Cardiac fibroblast (primary cell): ENCODE measurements at regions not wholly inside any gene's neighbourhood (a gene's known extent, or its start where the extent isn't known, plus 50 kb on each side); places are given as distances from the start of the nearest gene placed in this dataset.
"Not testable (repeated sequence)": the region's sequence is repeated elsewhere in the genome, so short reads cannot be mapped to it uniquely, and the experiment has no call there.

Experiments used
- DNase-seq, 2 donors: peaks; one replicate each; pipeline versions ENCODE4 v3.0.0 to v3.0.0-alpha.2; 2010; ENCODE audit warnings: low read depth in 2 of 2
- H3K4me3 ChIP-seq, 2 donors: replicated peaks in 1 of 2; 1 replicate in 1 of 2; 2 replicates in 1 of 2; pipeline ENCODE4 v1.5.1; 2011; ENCODE audit warnings: low read depth in 2 of 2, low read length in 2 of 2, mild to moderate bottlenecking in 2 of 2, moderate library complexity in 1 of 2
- CTCF ChIP-seq: IDR thresholded peaks from one replicate; pipeline ENCODE4 v1.5.1; 2011; ENCODE audit warnings: low read depth, mild to moderate bottlenecking, low read length, inconsistent platforms

DNA sequence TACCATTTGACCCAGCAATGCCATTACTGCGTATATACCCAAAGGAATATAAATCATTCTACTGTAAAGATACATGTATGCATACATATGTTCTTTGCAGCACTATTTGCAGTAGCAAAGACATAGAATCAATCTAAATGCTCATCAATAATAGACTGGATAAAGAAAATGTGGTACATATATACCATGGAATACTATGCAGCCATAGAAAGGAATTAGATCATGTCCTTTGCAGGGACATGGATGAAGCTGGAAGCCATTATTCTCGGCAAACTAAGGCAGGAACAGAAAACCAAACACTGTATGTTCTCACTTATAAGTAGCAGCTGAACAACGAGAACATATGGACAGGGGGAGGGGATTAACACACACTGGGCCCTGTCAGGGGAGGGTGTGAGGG, 54.8 kb upstream of the ZNF30 start:
- not testable (repeated sequence) for DNase-seq, H3K4me3 ChIP-seq

GRCh38 chr19:34867631-34868030, 59.1 kb upstream of the ZNF30 start:
- no peak for TF ChIP-seq CTCF
- DNase-seq, result no peak

GRCh38 chr19:34865225-34865624, 61.5 kb upstream of the ZNF30 start:
- H3K4me3 ChIP-seq, DNase-seq: not testable (repeated sequence)

More at GRCh38 chr19:34867631-34868030, 59.1 kb upstream of the ZNF30 start:
- no peak overlapping the region for H3K4me3 ChIP-seq

DNA sequence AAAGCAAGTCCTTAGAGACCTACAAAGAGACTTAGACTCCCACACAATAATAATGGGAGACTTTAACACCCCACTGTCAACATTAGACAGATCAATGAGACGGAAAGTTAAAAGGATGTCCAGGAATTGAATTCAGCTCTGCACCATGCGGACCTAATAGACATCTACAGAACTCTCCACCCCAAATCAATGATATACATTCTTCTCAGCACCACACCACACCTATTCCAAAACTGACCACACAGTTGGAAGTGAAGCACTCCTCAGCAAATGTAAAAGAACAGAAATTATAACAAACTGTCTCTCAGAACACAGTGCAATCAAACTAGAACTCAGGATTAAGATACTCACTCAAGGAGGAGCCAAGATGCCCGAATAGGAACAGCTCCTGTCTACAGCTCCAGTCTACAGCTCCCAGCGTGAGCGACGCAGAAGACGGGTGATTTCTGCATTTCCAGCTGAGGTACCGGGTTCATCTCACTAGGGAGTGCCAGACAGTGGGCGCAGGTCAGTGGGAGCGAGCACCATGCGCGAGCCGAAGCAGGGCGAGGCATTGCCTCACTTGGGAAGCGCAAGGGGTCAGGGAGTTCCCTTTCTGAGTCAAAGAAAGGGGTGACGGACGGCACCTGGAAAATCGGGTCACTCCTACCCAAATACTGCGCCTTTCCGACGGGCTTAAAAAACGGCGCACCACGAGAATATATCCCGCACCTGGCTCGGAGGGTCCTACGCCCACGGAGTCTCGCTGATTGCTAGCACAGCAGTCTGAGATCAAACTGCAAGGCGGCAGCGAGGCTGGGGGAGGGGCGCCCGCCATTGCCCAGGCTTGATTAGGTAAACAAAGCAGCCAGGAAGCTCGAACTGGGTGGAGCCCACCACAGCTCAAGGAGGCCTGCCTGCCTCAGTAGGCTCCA, 66.6 kb upstream of the ZNF30 start:
- not testable (repeated sequence) for DNase-seq
- peak overlapping the region; percentile 21 to 28 for H3K4me3 ChIP-seq

- H3K4me3 ChIP-seq, DNase-seq: not testable (repeated sequence)
Observed at GRCh38 chr19:34859325-34859724, 67.4 kb upstream of the ZNF30 start.

- no peak for TF ChIP-seq CTCF
- H3K4me3 ChIP-seq, result no peak overlapping the region
- no peak for DNase-seq
Observed at GRCh38 chr19:34856052-34856451, 70.7 kb upstream of the ZNF30 start.

- H3K4me3 ChIP-seq, result no peak overlapping the region
- TF ChIP-seq CTCF, result no peak
- no peak for DNase-seq
Observed at GRCh38 chr19:34853369-34853768, 73.3 kb upstream of the ZNF30 start.

GRCh38 chr19:34852669-34853068, 74.0 kb upstream of the ZNF30 start:
- no peak overlapping the region for H3K4me3 ChIP-seq
- DNase-seq, result no peak
- TF ChIP-seq CTCF, result no peak

DNA sequence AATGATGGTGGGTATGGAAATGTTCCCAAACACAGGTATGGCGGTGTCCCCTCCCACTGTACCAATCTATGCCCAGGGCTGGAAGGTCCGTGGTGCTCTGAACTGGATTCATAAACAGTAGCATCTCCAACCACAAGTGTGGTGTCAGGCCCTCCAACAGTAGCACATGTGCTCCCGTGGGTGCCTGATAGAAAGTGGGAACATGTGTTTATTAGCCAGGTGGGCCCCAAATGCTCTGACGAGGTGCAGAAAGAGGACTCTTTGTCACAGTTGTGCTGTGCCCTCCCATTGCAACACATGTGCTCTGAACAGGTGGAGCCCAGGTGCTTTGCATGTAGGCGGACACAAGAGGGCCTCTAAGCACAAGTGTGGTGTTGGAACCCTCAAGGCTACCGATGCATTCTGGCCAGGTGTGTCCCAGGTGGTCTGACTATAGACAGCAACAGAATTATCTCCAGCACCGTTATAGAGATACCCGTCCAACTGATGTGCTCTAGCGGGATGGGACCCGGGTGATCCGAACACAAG, 75.4 kb upstream of the ZNF30 start:
- no peak for TF ChIP-seq CTCF
- no peak for DNase-seq
- no peak overlapping the region for H3K4me3 ChIP-seq
